ENCODE measurements at regions not wholly inside any gene's neighbourhood (a gene's known extent, or its start where the extent isn't known, plus 50 kb on each side); places are given as distances from the start of the nearest gene placed in this dataset.

GRCh38 chr5:52705720-52706119 is 82.0 kb upstream of the ITGA1 start:
- Histone ChIP-seq H3K27ac (ENCODE audit: low read length) (no peak overlapping the region), H3K4me2 (ENCODE audit: low read length) (no peak overlapping the region), H3F3A (ENCODE audit: low read length, unreplicated experiment) (no peaks in the 10 kb centered on the region), H3K4me1 (ENCODE audit: insufficient read depth, low read length) (0 out of 2 replicates have a peak, but pooled peaks cover 9% of the 10 kb centered on the region), H3K27me3 (ENCODE audit: low read length) (no peaks in the 10 kb centered on the region), H3K36me3 (ENCODE audit: low read depth, low read length) (no peaks in the 10 kb centered on the region), H3K4me3 (ENCODE audit: low read length) (no peak overlapping the region), H3K9me2 (replicated peaks; ENCODE audit: low read length) (no peaks in the 10 kb centered on the region), H4K20me1 (ENCODE audit: low read length) (no peaks in the 10 kb centered on the region), H3K9ac (ENCODE audit: low read length) (no peak overlapping the region), H3K9me3 (ENCODE audit: low read length) (no peaks in the 10 kb centered on the region), H2AFZ (ENCODE audit: low read length) (no peak overlapping the region), H3K79me2 (ENCODE audit: low read length) (no peaks in the 10 kb centered on the region)
- intact Hi-C loops (cut with micrococcal nuclease): loop anchor here (5.0 kb wide), 1 partner anchor 82 kb away; the partner anchor contains the start of genes ITGA1 and PELO
- BruUV-seq (replicated peaks): no TSS peak
- no peak for TF ChIP-seq EZH2 (IDR thresholded peaks at IDR 0.05; ENCODE audit: low read length, unreplicated experiment)
- no peak for TF ChIP-seq EZH2phosphoT487 (IDR thresholded peaks at IDR 0.05; ENCODE audit: borderline replicate concordance, low read length)
- no peak for TF ChIP-seq CTCF (conservative IDR thresholded peaks at IDR 0.05; ENCODE audit: low read depth, low read length)
- ATAC-seq: no peak
- DNase-seq: no peak
- CTCF ChIA-PET: no interaction called here
- POLR2A ChIA-PET (ENCODE audit: unreplicated experiment): no interaction called here

- DNase-seq (no peak), ATAC-seq (no peak)
- no peak overlapping the region for H3K4me2 ChIP-seq (ENCODE audit: low read length)
- H3K27me3 ChIP-seq (ENCODE audit: low read length): no peaks in the 10 kb centered on the region
- ChIA-PET POLR2A (ENCODE audit: unreplicated experiment) (no interaction called here), CTCF (no interaction called here)
- TF ChIP-seq EZH2phosphoT487 (IDR thresholded peaks at IDR 0.05; ENCODE audit: borderline replicate concordance, low read length) (no peak), CTCF (conservative IDR thresholded peaks at IDR 0.05; ENCODE audit: low read depth, low read length) (no peak), EZH2 (IDR thresholded peaks at IDR 0.05; ENCODE audit: low read length, unreplicated experiment) (no peak)
- no peak overlapping the region for H3K9ac ChIP-seq (ENCODE audit: low read length)
- H3K4me3 ChIP-seq (ENCODE audit: low read length): no peak overlapping the region
- H3K4me1 ChIP-seq (ENCODE audit: insufficient read depth, low read length): 0 out of 2 replicates have a peak, but pooled peaks cover 9% of the 10 kb centered on the region
- no peak overlapping the region for H3K27ac ChIP-seq (ENCODE audit: low read length)
- intact Hi-C loops (cut with micrococcal nuclease): loop anchor here (5.0 kb wide), 1 partner anchor 81 kb away; the partner anchor contains the start of genes ITGA1 and PELO
- no peak overlapping the region for H2AFZ ChIP-seq (ENCODE audit: low read length)
- H3K9me2 ChIP-seq (replicated peaks; ENCODE audit: low read length): no peaks in the 10 kb centered on the region
- no peaks in the 10 kb centered on the region for H3K79me2 ChIP-seq (ENCODE audit: low read length)
- no peaks in the 10 kb centered on the region for H4K20me1 ChIP-seq (ENCODE audit: low read length)
- H3F3A ChIP-seq (ENCODE audit: low read length, unreplicated experiment): no peaks in the 10 kb centered on the region
- no peaks in the 10 kb centered on the region for H3K36me3 ChIP-seq (ENCODE audit: low read depth, low read length)
- H3K9me3 ChIP-seq (ENCODE audit: low read length): no peaks in the 10 kb centered on the region
- no TSS peak for BruUV-seq (replicated peaks)
Measured at GRCh38 chr5:52706775-52707174, 80.9 kb upstream of the ITGA1 start.

- POLR2A ChIA-PET (ENCODE audit: unreplicated experiment): no interaction called here
- ATAC-seq (peak; percentile 37; the same call in 1 of the 2 replicates), DNase-seq (no peak)
- no peaks in the 10 kb centered on the region for H3F3A ChIP-seq (ENCODE audit: low read length, unreplicated experiment)
- no peaks in the 10 kb centered on the region for H4K20me1 ChIP-seq (ENCODE audit: low read length)
- H3K36me3 ChIP-seq (ENCODE audit: low read depth, low read length): no peaks in the 10 kb centered on the region
- intact Hi-C loops (cut with micrococcal nuclease): loop anchor here (5.0 kb wide), 1 partner anchor 80 kb away; the partner anchor contains the start of genes ITGA1 and PELO
- no peak overlapping the region for H3K9ac ChIP-seq (ENCODE audit: low read length)
- H3K4me1 ChIP-seq (ENCODE audit: insufficient read depth, low read length): 0 out of 2 replicates have a peak, but pooled peaks cover 9% of the 10 kb centered on the region
- no TSS peak for BruUV-seq (replicated peaks)
- H2AFZ ChIP-seq (ENCODE audit: low read length): no peak overlapping the region
- no peaks in the 10 kb centered on the region for H3K27me3 ChIP-seq (ENCODE audit: low read length)
- no peak overlapping the region for H3K4me3 ChIP-seq (ENCODE audit: low read length)
- H3K9me3 ChIP-seq (ENCODE audit: low read length): no peaks in the 10 kb centered on the region
- CTCF ChIA-PET: no interaction called here
- H3K4me2 ChIP-seq (ENCODE audit: low read length): no peak overlapping the region
- H3K9me2 ChIP-seq (replicated peaks; ENCODE audit: low read length): no peaks in the 10 kb centered on the region
- TF ChIP-seq CTCF (conservative IDR thresholded peaks at IDR 0.05; ENCODE audit: low read depth, low read length) (no peak), EZH2phosphoT487 (IDR thresholded peaks at IDR 0.05; ENCODE audit: borderline replicate concordance, low read length) (no peak), EZH2 (IDR thresholded peaks at IDR 0.05; ENCODE audit: low read length, unreplicated experiment) (no peak)
- H3K79me2 ChIP-seq (ENCODE audit: low read length): no peaks in the 10 kb centered on the region
- no peak overlapping the region for H3K27ac ChIP-seq (ENCODE audit: low read length)
Measured at GRCh38 chr5:52707616-52708015, 80.1 kb upstream of the ITGA1 start.

Measured in PC-3 (cell line).